Epithelial cell of proximal tubule (primary cell): ENCODE measurements at regions not wholly inside any gene's neighbourhood (a gene's known extent, or its start where the extent isn't known, plus 50 kb on each side); places are given as distances from the start of the nearest gene placed in this dataset.

Experiments used
- DNase-seq: peaks from one replicate; pipeline ENCODE4 v3.0.0-alpha.2; 2011; ENCODE audit warnings: low read depth
- H3K4me3 ChIP-seq: 2 replicates; pipeline ENCODE4 v1.5.1; 2011; ENCODE audit warnings: low read depth, mild to moderate bottlenecking, low read length
- CTCF ChIP-seq: conservative IDR thresholded peaks from 2 replicates; pipeline ENCODE4 v1.5.1; 2012; ENCODE audit warnings: low read depth, mild to moderate bottlenecking, low read length

DNA sequence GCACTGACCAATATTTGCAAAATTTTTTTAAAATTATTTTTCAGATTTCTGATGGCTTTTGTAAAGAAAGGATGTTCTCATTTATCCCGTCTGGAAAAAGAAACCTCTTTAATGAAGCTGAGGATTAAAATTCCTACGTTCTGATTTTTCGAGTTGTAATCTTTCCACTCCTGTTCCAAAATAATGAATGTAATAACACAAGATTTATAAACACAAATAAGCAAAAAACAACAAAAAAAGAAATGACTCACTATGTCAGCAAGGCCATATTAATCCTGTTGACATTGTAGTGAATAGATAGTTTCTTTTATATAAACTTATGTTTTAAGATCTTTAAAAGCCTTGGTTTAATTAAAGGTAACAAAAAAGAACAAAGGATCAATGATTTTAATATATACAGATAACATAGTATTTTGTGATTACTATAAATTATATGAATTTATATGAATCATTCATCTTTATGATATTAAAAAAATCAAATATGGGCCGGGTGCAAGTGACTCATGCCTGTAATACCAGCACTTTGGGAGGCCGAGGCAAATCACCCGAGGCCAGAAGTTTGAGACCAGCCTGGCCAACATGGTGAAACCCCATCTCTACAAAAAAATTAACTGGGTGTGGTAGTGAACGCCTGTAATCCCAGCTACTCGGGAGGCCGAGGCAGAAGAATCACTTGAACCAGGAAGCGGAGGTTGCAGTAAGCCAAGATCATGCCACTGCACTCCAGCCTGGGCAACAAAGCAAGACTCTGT lies 336.6 kb upstream of the DAB2 start:
- no peak for DNase-seq
- no peak for TF ChIP-seq CTCF
- no peak overlapping the region for H3K4me3 ChIP-seq

GRCh38 chr5:39760385-39761198 lies 335.8 kb upstream of the DAB2 start:
- DNase-seq, result peak; percentile 74
- TF ChIP-seq CTCF, result no peak
- no peak overlapping the region for H3K4me3 ChIP-seq

- DNase-seq, result no peak
- no peak overlapping the region for H3K4me3 ChIP-seq
- TF ChIP-seq CTCF, result no peak
These were observed 334.9 kb upstream of the DAB2 start for GRCh38 chr5:39759701-39760100.

GRCh38 chr5:39758426-39758825 lies 333.6 kb upstream of the DAB2 start:
- no peak for TF ChIP-seq CTCF
- no peak for DNase-seq
- no peak overlapping the region for H3K4me3 ChIP-seq

- no peak for DNase-seq
- H3K4me3 ChIP-seq, result no peak overlapping the region
- TF ChIP-seq CTCF, result no peak
These were observed 332.4 kb upstream of the DAB2 start for GRCh38 chr5:39757131-39757530.

- peak; percentile 71 for DNase-seq
- no peak overlapping the region for H3K4me3 ChIP-seq
- TF ChIP-seq CTCF, result no peak
These were observed 331.2 kb upstream of the DAB2 start for GRCh38 chr5:39755986-39756385.
